ENCODE measurements at regions not wholly inside any gene's neighbourhood (a gene's known extent, or its start where the extent isn't known, plus 50 kb on each side); places are given as distances from the start of the nearest gene placed in this dataset.

- TF ChIP-seq, protein P1, sequence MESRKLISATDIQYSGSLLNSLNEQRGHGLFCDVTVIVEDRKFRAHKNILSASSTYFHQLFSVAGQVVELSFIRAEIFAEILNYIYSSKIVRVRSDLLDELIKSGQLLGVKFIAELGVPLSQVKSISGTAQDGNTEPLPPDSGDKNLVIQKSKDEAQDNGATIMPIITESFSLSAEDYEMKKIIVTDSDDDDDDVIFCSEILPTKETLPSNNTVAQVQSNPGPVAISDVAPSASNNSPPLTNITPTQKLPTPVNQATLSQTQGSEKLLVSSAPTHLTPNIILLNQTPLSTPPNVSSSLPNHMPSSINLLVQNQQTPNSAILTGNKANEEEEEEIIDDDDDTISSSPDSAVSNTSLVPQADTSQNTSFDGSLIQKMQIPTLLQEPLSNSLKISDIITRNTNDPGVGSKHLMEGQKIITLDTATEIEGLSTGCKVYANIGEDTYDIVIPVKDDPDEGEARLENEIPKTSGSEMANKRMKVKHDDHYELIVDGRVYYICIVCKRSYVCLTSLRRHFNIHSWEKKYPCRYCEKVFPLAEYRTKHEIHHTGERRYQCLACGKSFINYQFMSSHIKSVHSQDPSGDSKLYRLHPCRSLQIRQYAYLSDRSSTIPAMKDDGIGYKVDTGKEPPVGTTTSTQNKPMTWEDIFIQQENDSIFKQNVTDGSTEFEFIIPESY (IDR thresholded peaks at IDR 0.05; ENCODE audit: extremely low read depth, insufficient replicate concordance, low read length), result no peak
- TF ChIP-seq SIN3A (IDR thresholded peaks at IDR 0.05; ENCODE audit: low read depth) (no peak), ZNF274 (IDR thresholded peaks at IDR 0.05; ENCODE audit: low read depth, low read length) (no peak), EZH2phosphoT487 (IDR thresholded peaks at IDR 0.05; ENCODE audit: borderline replicate concordance) (no peak), JUND (IDR thresholded peaks at IDR 0.05) (no peak)
- TF ChIP-seq, protein P2, sequence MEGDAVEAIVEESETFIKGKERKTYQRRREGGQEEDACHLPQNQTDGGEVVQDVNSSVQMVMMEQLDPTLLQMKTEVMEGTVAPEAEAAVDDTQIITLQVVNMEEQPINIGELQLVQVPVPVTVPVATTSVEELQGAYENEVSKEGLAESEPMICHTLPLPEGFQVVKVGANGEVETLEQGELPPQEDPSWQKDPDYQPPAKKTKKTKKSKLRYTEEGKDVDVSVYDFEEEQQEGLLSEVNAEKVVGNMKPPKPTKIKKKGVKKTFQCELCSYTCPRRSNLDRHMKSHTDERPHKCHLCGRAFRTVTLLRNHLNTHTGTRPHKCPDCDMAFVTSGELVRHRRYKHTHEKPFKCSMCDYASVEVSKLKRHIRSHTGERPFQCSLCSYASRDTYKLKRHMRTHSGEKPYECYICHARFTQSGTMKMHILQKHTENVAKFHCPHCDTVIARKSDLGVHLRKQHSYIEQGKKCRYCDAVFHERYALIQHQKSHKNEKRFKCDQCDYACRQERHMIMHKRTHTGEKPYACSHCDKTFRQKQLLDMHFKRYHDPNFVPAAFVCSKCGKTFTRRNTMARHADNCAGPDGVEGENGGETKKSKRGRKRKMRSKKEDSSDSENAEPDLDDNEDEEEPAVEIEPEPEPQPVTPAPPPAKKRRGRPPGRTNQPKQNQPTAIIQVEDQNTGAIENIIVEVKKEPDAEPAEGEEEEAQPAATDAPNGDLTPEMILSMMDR (IDR thresholded peaks at IDR 0.05 in 2 of 3, conservative IDR thresholded peaks at IDR 0.05 in 1 of 3; ENCODE audit: borderline replicate concordance in 1 of 3, insufficient read depth in 1 of 3, low read depth in 2 of 3, low read length in 2 of 3), result no peak
These were observed 56.3 kb downstream of the ASCL1 start (continued) for GRCh38 chr12:103013741-103014300.

DNA sequence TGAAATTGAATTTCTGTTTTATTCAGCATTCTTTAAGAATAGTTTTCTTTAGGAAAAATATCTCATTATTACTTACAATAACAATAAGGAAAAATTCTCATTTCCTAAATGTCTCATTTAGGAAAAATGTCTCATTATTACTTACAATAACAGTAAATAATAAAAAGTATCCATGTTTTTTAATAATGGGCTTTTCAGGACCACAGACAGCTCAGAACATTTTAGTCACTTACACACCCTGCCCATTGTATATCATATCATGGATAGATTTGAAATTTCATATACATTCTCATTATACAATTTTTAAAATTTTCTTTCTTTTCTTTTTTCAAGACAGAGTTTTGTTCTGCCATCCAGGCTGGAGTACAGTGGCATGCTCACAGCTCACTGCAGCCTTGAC, 58.9 kb downstream of the ASCL1 start:
- ChIA-PET CTCF (no interaction called here), RAD21 (ENCODE audit: low non-redundant PET in 1 of 2, low total read pairs in 2 of 2, uncharacterized antibody in 2 of 2, unreplicated experiment in 2 of 2) (no interaction called here), POLR2A (no interaction called here)
- Histone ChIP-seq H3K4me2 (ENCODE audit: low read length) (no peak overlapping the region), H3K9ac (ENCODE audit: low read length) (no peak overlapping the region), H3K27ac (ENCODE audit: low read depth, low read length) (no peak overlapping the region), H3K4me1 (ENCODE audit: control insufficient read depth in 1 of 2, insufficient read depth in 2 of 2, low read length in 2 of 2) (no peaks in the 10 kb centered on the region), H3K4me3 (replicated peaks in 1 of 2; ENCODE audit: low read depth in 1 of 2, low read length in 2 of 2) (no peak overlapping the region), H2AFZ (ENCODE audit: low read depth, low read length, poor library complexity, severe bottlenecking) (no peak overlapping the region), H3K9me2 (ENCODE audit: insufficient read depth) (no peaks in the 10 kb centered on the region), H3K27me3 (ENCODE audit: insufficient read depth, low read length) (no peaks in the 10 kb centered on the region), H3K79me2 (ENCODE audit: insufficient read depth, low read length) (no peaks in the 10 kb centered on the region), H4K20me1 (ENCODE audit: insufficient read depth) (no peaks in the 10 kb centered on the region), H3K9me3 (ENCODE audit: control insufficient read depth in 1 of 2, insufficient read depth in 1 of 2, low read depth in 1 of 2, low read length in 2 of 2) (no peaks in the 10 kb centered on the region), H3K36me3 (ENCODE audit: control insufficient read depth in 1 of 2, insufficient read depth in 2 of 2, low read length in 2 of 2) (no peaks in the 10 kb centered on the region)
- DNase-seq (ENCODE audit: low read depth, low spot score) (no peak), ATAC-seq (no peak)
- TF ChIP-seq YY1 (IDR thresholded peaks at IDR 0.05; ENCODE audit: extremely low read depth, insufficient replicate concordance, low read depth, low read length), result no peak
- TF ChIP-seq, protein P3, sequence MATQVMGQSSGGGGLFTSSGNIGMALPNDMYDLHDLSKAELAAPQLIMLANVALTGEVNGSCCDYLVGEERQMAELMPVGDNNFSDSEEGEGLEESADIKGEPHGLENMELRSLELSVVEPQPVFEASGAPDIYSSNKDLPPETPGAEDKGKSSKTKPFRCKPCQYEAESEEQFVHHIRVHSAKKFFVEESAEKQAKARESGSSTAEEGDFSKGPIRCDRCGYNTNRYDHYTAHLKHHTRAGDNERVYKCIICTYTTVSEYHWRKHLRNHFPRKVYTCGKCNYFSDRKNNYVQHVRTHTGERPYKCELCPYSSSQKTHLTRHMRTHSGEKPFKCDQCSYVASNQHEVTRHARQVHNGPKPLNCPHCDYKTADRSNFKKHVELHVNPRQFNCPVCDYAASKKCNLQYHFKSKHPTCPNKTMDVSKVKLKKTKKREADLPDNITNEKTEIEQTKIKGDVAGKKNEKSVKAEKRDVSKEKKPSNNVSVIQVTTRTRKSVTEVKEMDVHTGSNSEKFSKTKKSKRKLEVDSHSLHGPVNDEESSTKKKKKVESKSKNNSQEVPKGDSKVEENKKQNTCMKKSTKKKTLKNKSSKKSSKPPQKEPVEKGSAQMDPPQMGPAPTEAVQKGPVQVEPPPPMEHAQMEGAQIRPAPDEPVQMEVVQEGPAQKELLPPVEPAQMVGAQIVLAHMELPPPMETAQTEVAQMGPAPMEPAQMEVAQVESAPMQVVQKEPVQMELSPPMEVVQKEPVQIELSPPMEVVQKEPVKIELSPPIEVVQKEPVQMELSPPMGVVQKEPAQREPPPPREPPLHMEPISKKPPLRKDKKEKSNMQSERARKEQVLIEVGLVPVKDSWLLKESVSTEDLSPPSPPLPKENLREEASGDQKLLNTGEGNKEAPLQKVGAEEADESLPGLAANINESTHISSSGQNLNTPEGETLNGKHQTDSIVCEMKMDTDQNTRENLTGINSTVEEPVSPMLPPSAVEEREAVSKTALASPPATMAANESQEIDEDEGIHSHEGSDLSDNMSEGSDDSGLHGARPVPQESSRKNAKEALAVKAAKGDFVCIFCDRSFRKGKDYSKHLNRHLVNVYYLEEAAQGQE (IDR thresholded peaks at IDR 0.05; ENCODE audit: low read depth), result peak; percentile 17; the same call in 1 of the 2 replicates
- TF ChIP-seq, protein P1 (IDR thresholded peaks at IDR 0.05; ENCODE audit: extremely low read depth, insufficient replicate concordance, low read length), result no peak
- no peak for TF ChIP-seq SP1 (IDR thresholded peaks at IDR 0.05; ENCODE audit: low read depth)
- TF ChIP-seq TCF7L2 (IDR thresholded peaks at IDR 0.05; ENCODE audit: borderline replicate concordance, extremely low read depth, insufficient read depth, insufficient read length), result no peak
- TF ChIP-seq POLR2AphosphoS5 (IDR thresholded peaks at IDR 0.05; ENCODE audit: low read depth, low read length), result no peak
- intact Hi-C loops (cut with micrococcal nuclease), result no loop called here
- BruUV-seq (replicated peaks), result no TSS peak

Data from HCT116 (cell line).